Stromal cell of bone marrow (primary cell): ENCODE measurements at regions not wholly inside any gene's neighbourhood (a gene's known extent, or its start where the extent isn't known, plus 50 kb on each side); places are given as distances from the start of the nearest gene placed in this dataset.

Experiments
- DNase-seq: peaks from one replicate; pipeline ENCODE4 v3.0.0-alpha.2; 2012; ENCODE audit warnings: low read depth

DNA sequence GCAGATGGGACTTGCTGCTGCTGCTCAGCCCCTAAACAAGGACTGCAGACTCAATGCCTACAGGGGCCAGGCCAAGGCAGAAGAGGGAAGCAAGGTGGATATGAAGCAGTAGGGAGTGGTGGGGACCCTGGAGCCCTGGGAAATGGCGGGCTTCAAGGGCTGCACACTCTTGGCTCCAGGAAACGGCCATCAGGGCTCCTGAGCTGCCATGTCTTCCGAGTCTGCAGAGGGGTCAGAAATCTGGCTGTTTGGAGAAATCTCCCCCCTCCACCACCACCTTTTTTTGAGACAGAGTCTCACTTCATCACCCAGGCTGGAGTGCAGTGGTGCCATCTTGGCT, 169.1 kb downstream of the KATNIP start:
- DNase-seq, result no peak

- DNase-seq, result no peak
Measured at GRCh38 chr16:27720731-27721530, 171.0 kb downstream of the KATNIP start.

DNA sequence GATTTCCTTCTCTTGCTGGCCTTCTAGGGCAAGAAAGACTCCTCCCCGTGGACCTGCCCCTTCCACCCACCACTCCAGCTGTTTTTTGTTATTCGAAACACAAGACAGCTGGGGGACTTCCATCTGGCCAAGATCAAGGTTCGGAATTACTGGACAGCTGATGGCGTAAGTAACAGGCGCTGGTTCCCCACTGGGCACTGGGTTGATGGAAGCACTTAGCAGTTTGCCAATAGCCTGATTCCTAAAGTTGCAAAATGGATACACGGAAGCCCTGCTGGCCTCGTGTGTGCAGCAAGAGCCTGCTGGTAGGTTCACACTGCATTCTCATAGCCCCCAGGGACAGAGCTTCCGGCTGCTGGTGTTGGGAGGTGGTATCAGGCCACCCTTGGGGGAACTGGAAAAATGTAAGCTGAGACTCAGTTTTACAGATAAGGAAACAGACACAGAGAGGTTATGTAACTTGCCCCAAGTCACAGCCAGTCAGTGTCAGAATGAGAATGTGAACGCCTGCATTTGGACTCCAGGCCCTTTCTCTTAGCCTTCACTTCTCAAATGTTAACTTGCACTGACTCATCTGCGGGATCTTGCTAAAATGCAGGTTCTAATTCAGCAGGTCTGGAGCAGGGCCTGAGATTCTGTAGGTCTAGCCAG, 171.7 kb downstream of the KATNIP start:
- peak; percentile 68 for DNase-seq

DNA sequence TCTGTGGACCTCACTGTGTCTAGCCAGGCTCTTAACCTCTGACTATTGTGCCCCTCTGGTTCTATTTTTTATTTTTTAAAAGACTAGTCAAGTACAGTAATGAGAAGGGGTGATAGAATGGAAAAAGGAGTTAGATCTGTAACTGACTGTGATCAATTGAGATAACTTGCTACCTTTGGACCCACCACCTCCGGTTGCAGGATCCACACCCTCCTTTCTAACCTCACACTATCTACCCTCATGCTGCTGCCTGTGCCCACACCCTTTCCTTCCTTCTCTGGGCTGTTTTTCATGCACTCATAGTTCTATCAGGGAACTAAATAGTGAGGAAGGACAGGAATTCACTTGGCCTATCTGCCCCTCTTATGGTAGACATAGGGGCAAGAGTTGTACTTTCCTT, 172.3 kb downstream of the KATNIP start:
- no peak for DNase-seq

DNA sequence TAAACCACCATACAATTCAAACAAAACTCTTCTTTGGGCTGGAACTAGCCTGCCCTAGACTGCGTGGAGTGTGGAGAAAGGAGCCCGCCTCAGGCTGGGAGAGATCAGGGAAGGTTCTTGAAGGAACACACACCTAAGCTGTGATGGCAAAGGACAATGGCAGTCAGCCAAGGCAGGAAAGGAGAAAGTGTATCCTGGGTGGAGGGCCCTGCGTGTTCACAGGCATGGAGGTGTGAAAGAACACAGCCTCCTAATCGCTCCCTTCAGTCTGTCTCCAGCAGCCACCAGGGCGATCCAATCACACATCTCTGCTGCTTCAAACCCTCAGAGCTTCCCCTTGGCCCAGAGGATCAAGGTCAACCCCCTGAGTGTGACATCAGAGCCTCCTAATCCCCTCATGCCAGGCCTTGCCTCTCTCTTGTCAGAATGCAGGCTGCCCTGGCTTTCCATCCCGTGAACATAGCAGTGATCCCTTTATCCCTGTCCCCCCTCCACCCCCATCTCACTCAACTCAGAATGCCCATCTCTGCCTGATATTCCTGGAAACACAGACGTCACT, 173.0 kb downstream of the KATNIP start:
- DNase-seq, result no peak

GRCh38 chr16:27723711-27724481, 174.0 kb downstream of the KATNIP start:
- no peak for DNase-seq

- no peak for DNase-seq
Measured at GRCh38 chr16:27724482-27725235, 174.7 kb downstream of the KATNIP start.

DNA sequence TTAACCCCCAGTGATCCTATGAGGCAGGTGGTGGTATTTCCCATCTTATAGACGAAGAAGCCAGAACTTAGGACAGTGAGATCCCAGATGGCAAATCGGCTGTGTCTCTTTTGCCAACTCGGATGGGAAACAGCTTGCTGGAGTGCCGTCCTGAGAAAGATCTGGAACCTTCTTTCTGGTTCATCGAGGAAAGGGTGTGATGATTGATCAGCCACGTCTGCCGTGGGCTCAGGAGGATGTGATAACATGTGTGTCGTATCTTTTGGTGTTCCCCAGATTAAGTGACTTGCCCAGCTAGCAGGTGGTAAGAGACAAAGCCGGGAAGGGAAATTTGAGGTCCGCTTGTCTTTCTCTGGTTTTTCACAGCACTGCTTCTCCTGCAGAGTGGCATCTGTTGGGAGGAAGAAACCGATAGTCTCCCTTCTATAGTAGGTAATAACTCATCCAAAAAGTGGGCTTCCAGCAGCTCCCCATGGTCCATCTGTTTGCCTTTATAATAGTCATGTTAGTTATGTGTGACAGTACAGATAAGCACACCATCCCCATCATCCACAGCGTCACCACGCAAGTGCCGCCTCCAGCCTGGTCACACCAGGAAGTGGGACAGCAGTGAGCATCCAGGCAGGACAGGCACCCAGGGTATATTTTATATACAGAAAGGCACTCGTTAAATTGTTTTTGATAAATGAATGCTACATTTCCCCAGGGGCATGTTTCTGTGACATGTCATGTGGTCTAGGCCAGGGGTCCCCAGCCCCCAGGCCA, 175.5 kb downstream of the KATNIP start:
- DNase-seq, result no peak

GRCh38 chr16:27726621-27727261, 176.8 kb downstream of the KATNIP start:
- DNase-seq, result peak; percentile 2

- no peak for DNase-seq
Measured at GRCh38 chr16:27727941-27728340, 178.0 kb downstream of the KATNIP start.

GRCh38 chr16:27728691-27729090, 178.7 kb downstream of the KATNIP start:
- no peak for DNase-seq

- peak; percentile 1 for DNase-seq
Measured at GRCh38 chr16:27729516-27730304, 179.8 kb downstream of the KATNIP start.

- DNase-seq, result no peak
Measured at GRCh38 chr16:27730661-27731210, 180.8 kb downstream of the KATNIP start.

DNA sequence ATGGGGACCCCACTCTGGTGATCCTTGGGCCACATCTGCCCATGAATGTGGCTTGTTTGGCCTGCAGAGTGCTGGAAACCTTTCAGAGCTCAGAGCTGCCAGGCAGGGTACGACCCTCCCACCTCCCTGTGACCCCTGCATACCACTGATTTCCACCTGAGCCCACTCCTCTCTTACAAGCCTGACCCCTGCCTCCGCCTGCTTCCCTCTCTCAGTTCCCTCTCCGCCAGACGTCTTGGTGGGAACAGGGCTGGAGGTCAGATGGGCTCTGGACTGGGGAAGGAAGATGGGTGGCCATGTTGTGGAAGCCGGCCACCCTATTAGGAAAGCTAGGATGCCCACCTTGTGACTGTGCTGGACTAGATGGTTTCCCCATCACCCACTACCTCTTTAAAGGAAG, 185.1 kb downstream of the KATNIP start:
- DNase-seq, result no peak

- DNase-seq, result no peak
Measured at GRCh38 chr16:27736431-27736830, 186.5 kb downstream of the KATNIP start.

DNA sequence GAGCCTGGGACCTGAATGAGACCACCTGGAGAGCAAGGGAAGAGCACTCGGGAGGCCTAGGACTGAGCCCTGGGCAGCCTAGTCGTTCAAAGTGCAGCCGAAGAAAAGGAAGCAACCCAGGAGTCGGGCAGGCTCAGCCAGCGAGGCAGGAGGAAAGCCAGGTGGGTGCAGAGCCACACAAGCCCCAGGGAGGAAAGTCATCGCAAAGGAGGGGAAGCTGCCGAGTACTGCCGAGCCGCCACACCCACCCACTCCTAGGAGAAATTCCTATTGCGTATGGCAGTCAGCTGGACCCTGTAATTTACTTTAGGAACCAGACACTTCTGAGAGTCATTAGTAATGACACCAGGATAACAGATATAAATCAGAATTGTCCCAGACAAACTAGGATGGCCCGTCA, 187.6 kb downstream of the KATNIP start:
- DNase-seq, result no peak
